ENCODE measurements at regions not wholly inside any gene's neighbourhood (a gene's known extent, or its start where the extent isn't known, plus 50 kb on each side); places are given as distances from the start of the nearest gene placed in this dataset.

- no peak for ATAC-seq
- TF ChIP-seq CTCF (IDR thresholded peaks at IDR 0.05), result no peak
These were observed 1132.4 kb upstream of the B3GALT2 start for GRCh38 chr1:194318790-194319280.

GRCh38 chr1:194309697-194310096 lies 1123.3 kb upstream of the B3GALT2 start:
- intact Hi-C loops (cut with DNase I), result no loop called here
- ATAC-seq (no peak), DNase-seq (no peak)
- Histone ChIP-seq H3K27ac (no peak overlapping the region), H3K4me3 (no peak overlapping the region), H3K9me3 (no peaks in the 10 kb centered on the region), H3K4me1 (no peaks in the 10 kb centered on the region), H3K27me3 (ENCODE audit: low read depth) (no peaks in the 10 kb centered on the region), H3K36me3 (no peaks in the 10 kb centered on the region)
- no peak for TF ChIP-seq CTCF (IDR thresholded peaks at IDR 0.05)

More at GRCh38 chr1:194318790-194319280, 1132.4 kb upstream of the B3GALT2 start:
- no peaks in the 10 kb centered on the region for H3K36me3 ChIP-seq
- no peaks in the 10 kb centered on the region for H3K27me3 ChIP-seq (ENCODE audit: low read depth)
- DNase-seq, result no peak
- H3K4me3 ChIP-seq, result no peak overlapping the region
- intact Hi-C loops (cut with DNase I), result no loop called here
- no peaks in the 10 kb centered on the region for H3K4me1 ChIP-seq
- H3K9me3 ChIP-seq, result no peaks in the 10 kb centered on the region
- no peak overlapping the region for H3K27ac ChIP-seq

- intact Hi-C loops (cut with DNase I), result no loop called here
- no peak for DNase-seq
- no peaks in the 10 kb centered on the region for H3K4me1 ChIP-seq
These were observed 1122.9 kb upstream of the B3GALT2 start for GRCh38 chr1:194309269-194309668.

GRCh38 chr1:194300776-194301175 lies 1114.4 kb upstream of the B3GALT2 start:
- intact Hi-C loops (cut with DNase I), result no loop called here
- Histone ChIP-seq H3K27ac (no peak overlapping the region), H3K36me3 (no peaks in the 10 kb centered on the region), H3K4me3 (no peak overlapping the region), H3K9me3 (no peaks in the 10 kb centered on the region), H3K27me3 (ENCODE audit: low read depth) (no peaks in the 10 kb centered on the region), H3K4me1 (no peaks in the 10 kb centered on the region)
- no peak for TF ChIP-seq CTCF (IDR thresholded peaks at IDR 0.05)
- no peak for DNase-seq
- no peak for ATAC-seq

More at GRCh38 chr1:194309269-194309668, 1122.9 kb upstream of the B3GALT2 start:
- Histone ChIP-seq H3K9me3 (no peaks in the 10 kb centered on the region), H3K36me3 (no peaks in the 10 kb centered on the region), H3K27me3 (ENCODE audit: low read depth) (no peaks in the 10 kb centered on the region), H3K27ac (no peak overlapping the region), H3K4me3 (no peak overlapping the region)
- TF ChIP-seq CTCF (IDR thresholded peaks at IDR 0.05), result no peak
- ATAC-seq, result no peak

- intact Hi-C loops (cut with DNase I), result no loop called here
- Histone ChIP-seq H3K27me3 (ENCODE audit: low read depth) (no peaks in the 10 kb centered on the region), H3K4me1 (no peaks in the 10 kb centered on the region), H3K27ac (no peak overlapping the region), H3K36me3 (no peaks in the 10 kb centered on the region), H3K4me3 (no peak overlapping the region), H3K9me3 (no peaks in the 10 kb centered on the region)
- DNase-seq, result no peak
- no peak for TF ChIP-seq CTCF (IDR thresholded peaks at IDR 0.05)
- no peak for ATAC-seq
These were observed 1113.9 kb upstream of the B3GALT2 start for GRCh38 chr1:194300340-194300739.
